HG03139 (cell line): ENCODE measurements at regions not wholly inside any gene's neighbourhood (a gene's known extent, or its start where the extent isn't known, plus 50 kb on each side); places are given as distances from the start of the nearest gene placed in this dataset.
A peak's percentile ranks its signal among the peaks of the same experiment; 100 is the strongest.
"Not testable (repeated sequence)": the region's sequence is repeated elsewhere in the genome, so short reads cannot be mapped to it uniquely, and the experiment has no call there.

Experiments
- ATAC-seq: cut with Tn5 transposase; IDR thresholded peaks from one replicate; pipeline ENCODE4 v1.9.1; 2021; ENCODE audit not compliant: unreplicated experiment

DNA sequence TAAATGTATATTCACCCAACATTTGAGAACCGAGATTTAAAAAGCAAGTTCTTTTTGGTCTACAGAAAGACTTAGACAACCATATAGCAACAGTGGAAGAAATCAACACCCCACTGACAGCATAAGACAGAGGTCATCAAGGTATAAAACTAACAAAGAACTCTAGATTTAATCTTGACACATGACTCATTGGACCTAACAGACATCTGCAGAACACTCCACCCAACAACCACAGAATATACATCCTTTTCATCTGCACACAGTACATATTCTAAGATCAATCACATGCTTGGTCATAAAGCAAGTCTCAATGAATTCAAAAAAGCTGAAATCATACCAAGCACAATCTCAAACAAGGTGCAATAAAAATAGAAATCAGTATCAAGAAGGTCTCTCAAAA is 65.8 kb downstream of the SPIN4 start:
- no peak for ATAC-seq

DNA sequence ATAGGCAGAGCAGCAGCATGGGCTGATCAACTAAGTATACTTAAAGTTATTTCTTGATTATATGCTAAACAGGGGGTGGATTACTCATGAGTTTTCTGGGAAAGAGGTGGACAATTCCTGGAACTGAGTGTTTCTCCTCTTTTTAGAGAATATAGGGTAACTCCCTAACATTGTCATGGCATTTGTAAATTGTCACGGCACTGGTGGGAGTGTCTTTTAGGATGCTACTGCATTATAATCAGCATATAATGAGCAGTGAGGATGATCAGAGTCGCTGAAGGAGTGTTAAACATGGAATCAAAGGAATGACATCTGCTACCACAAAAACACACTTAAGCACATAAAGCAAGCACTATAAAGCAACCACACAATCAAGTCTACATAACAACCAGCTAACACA is 66.5 kb downstream of the SPIN4 start:
- ATAC-seq, result no peak

DNA sequence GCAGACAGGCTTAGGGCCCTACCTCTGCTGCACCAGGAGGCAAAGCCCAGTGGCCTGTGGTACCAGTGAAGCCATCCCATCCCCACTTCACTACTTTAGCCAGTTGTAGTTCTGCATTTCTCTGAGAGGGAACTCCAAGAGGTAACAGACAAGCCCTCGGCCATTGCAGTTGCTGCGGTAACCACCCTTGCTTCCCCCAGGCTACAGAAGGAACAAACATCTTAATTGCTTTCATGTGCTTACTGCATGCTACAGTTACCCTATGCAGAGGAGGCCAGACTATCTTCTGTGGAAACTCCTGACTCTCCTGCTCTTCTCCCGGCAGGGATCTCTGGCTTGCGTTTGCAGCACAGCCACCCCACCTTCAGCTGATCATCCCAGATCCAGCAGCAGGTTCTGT is 67.8 kb downstream of the SPIN4 start:
- no peak for ATAC-seq

DNA sequence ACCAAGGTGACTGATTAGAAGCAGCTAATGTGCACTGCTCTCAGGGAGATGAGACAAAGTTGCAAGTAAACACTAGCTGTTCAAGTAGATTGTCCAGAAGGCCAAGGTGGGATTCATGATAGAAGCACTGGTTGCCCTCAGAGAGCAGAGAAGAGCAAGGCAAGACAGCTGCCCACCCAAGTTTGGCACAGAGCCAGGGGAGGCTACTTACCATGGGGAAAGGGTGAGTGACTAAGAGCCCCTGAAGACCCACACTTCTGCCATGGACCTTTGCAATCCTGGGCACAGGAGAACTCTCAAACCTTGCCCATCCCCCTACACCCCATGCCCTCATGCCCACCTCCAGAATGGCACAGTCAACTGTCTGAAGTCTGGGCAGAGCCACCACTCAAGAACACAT is 68.3 kb downstream of the SPIN4 start:
- no peak for ATAC-seq

DNA sequence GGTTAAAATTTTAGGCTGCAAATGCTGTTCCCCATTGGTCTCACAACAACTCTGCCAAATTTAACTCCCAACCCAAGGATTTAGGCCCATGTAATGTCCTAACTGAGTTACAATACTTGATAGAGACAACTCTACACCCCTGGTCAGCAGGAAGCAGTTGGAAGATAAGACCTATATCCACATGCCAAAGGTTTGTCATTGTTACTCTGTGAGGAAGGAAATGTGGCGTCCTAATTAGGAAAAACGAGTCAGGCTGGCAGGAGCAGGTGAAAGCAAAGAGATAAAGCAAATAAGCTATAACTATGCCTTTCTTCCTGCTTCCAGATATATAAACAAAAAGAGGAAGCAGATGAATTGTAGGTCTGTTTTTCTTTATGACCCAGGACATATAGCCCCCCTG is 69.1 kb downstream of the SPIN4 start:
- no peak for ATAC-seq

DNA sequence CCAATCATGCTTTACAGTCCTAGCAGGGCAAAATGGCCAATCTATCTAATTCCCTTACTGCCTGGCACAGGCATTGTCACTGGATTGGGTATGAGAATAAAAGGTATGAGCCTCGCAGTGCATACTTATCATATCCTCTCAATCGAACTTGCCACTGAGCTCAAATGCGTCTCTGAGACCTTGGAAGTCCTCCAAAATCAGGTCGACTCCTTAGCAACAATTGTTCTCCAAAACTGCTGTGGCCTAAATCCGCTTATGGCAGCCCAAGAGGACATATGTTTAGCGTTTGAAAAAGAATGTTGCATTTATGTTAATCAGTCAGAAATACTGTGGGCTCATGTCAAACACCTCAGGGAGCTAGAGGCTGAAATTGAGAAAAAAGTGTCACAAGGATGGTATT is 69.7 kb downstream of the SPIN4 start:
- ATAC-seq, result no peak

DNA sequence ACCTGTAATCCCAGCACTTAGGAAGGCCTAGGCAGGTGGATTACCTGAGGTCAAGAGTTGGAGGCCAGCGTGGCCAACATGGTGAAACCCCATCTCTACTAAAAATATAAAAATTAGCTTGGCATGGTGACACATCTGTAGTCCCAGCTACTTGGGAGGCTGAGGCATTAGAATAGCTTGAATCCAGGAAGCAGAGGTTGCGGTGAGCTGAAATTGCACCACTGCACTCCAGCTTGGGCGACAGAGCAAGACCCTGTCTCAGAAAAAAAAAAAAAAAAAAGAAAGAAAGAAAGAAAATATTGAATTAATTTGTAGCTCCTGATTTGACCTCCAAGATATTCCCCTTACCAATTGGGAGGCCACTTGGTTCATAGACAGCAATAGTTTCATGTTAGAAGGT is 73.7 kb downstream of the SPIN4 start:
- ATAC-seq, result not testable (repeated sequence)

GRCh38 chrX:63275127-63275526 is 76.0 kb downstream of the SPIN4 start:
- no peak for ATAC-seq

- no peak for ATAC-seq
Observed at GRCh38 chrX:63270873-63271272, 80.3 kb downstream of the SPIN4 start.

GRCh38 chrX:63258144-63258543 is 93.0 kb downstream of the SPIN4 start:
- ATAC-seq, result no peak

GRCh38 chrX:63250253-63250868 is 100.8 kb downstream of the SPIN4 start:
- ATAC-seq, result peak; percentile 100

DNA sequence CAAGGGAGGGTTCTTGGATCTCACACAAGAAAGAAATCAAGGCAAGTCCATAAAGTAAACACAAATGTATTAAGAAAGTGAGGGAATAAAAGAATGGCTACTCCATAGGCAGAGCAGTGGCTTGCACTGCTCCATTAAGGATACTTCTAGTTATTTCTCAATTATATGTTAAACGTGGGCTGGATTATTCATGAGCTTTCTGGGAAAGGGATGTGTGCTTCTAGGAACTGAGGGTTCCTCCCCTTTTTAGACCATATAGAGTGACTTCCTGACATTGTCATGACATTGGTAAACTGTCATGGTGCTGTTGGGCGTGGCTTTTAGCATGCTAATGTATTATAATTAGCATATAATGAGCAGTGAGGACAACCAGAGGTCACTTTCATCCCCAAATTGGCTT is 108.4 kb downstream of the SPIN4 start:
- not testable (repeated sequence) for ATAC-seq

DNA sequence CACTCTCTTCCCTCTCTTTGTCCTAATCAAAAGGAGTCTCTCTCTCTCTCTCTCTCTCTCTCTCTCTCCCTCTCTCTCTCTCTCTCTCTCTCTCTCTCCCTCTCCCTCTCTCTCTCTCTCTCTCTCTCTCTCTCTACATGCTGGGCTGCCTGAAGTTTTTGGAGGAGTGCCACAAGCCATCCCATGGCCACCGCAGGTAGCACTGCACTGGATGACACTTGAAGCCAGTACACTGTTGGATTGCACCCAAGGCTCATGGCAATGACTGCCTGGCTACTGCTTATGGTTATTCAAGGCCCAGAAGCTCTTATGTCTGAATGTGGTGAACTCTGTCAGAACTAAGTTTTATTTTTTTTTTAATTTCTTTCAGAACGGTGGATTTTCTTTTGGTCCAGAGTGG is 115.2 kb downstream of the SPIN4 start:
- ATAC-seq, result not testable (repeated sequence)

DNA sequence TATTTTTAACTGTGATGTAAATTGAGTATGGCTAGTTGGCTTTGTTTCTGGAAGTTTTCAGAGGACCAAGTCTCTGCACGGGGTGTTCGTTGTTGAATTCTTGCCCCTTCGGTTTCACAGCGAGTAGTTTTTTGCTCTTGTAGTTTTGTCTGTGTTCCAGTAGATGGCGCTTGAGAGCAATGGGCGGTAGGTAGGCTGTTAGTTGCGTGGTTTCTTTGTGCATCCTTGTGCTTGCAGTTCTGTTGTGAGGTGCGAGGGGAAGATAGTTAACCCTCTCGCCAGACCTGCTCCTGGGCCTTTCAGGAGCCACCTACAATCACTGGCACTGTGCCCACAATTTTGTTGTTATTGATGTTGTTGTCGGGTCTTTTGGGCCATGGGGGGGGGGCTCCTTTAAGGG is 118.1 kb downstream of the SPIN4 start:
- ATAC-seq, result not testable (repeated sequence)

GRCh38 chrX:63218202-63218601 is 132.9 kb downstream of the SPIN4 start:
- ATAC-seq, result not testable (repeated sequence)

DNA sequence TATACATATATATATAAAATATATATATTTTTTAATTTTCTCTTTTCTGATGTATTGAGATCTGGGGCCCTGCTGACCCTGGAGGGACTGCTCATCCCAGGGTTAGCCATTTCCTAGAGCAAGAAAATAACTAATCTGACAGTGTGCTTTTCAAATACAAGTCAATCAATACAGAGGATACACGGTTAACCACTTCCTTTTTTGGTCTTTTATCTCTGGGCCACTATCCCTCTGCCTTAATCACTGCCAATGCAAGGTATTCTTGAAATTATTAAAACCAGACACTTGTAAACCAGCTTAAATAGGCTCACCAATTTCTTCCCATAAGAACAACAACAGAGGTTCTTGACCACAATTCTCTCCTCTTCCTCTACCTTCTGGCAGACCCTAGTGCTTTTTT is 133.6 kb downstream of the SPIN4 start:
- ATAC-seq, result not testable (repeated sequence)

GRCh38 chrX:63209645-63210044 is 141.5 kb downstream of the SPIN4 start:
- ATAC-seq, result not testable (repeated sequence)

DNA sequence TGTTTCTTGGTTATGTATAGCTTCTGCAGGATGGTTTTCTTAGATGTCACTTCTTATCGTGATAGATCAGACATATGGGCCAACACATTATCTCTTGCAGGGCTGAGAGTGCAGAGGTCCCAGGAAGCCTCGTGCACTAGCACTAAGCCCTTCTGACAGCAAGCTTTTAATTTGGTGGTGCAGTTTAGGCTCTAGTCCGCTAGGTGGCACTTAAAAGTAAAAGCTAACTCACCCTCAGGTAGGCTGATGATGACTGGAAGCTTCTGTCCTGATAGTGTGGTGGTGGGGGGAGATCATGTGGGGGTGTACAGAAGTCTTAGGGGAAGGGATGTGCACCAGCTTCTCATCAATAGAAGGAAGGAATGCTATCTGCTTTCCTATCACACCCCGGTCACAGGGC is 142.0 kb downstream of the SPIN4 start:
- not testable (repeated sequence) for ATAC-seq

DNA sequence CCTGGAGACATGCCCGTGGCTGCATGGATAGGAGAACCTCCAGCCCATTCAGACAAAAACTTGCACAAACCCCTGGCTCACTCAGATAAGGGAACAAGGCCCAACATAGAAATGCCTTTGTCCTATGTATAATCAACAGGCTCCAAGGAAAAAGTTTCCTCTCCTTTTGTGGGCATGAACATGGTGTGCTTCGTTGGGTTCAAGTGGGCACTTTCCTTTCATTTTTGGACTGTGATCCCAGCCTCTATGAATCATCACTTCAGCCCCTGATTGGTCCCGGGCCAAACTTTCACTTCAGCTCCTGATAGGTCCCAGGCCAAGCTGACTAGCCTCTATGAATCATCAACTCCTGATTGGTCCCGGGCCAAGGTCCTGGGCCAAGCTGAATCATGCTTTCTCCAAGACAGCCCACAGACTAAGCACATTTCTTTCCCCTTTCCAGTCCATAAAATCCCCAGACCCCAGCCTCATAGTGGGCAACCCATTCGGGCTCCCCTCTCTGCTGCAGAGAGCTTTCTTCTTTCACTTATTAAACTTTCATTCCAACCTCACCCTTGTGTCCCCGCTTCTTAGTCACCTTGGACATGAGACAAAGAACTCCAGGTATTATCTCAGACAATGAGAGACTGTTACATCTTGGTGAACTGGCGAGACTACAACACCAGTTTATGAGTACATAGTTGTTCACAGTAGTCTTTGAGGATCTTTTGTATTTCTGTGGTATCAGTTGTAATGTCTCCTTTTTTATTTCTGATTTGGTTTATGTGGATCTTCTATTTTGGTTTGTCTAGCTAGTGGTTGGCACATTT is 146.7 kb downstream of the SPIN4 start:
- not testable (repeated sequence) for ATAC-seq

GRCh38 chrX:63201987-63202386 is 149.1 kb downstream of the SPIN4 start:
- not testable (repeated sequence) for ATAC-seq

- not testable (repeated sequence) for ATAC-seq
Observed at GRCh38 chrX:63198693-63199092, 152.4 kb downstream of the SPIN4 start.

- ATAC-seq, result not testable (repeated sequence)
Observed at GRCh38 chrX:63192366-63193041, 158.6 kb downstream of the SPIN4 start.
